ENCODE measurements at regions not wholly inside any gene's neighbourhood (a gene's known extent, or its start where the extent isn't known, plus 50 kb on each side); places are given as distances from the start of the nearest gene placed in this dataset.
A peak's percentile ranks its signal among the peaks of the same experiment; 100 is the strongest.

DNA sequence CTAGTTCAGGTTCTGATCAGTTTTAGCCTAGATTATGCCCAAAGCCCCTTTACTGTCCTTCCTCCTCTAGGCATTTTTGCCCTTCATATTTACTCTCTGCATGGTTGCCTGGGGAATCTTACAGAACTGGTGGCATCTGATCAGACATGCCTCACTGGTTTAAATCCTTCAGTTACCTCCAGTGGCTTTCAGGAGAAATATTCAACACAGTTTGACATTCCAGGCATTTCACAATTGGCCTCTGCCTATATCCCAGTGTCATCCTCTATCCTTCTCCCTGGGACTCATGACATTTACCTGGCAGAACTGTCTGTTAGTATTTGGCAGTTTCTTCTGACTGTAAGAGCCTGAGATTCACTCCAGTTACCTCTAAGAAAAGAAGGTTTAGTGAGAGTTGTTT, 152.9 kb upstream of the MEIS1 start:
- no peak for DNase-seq
- Mint-ChIP-seq H3K4me1 (no peaks in the 10 kb centered on the region), H3K36me3 (ENCODE audit: low read depth) (no peaks in the 10 kb centered on the region), H3K27ac (no peak overlapping the region), H3K9me3 (no peaks in the 10 kb centered on the region), H3K4me3 (no peak overlapping the region), H3K27me3 (no peaks in the 10 kb centered on the region)
- intact Hi-C loops (cut with micrococcal nuclease) = no loop called here

DNA sequence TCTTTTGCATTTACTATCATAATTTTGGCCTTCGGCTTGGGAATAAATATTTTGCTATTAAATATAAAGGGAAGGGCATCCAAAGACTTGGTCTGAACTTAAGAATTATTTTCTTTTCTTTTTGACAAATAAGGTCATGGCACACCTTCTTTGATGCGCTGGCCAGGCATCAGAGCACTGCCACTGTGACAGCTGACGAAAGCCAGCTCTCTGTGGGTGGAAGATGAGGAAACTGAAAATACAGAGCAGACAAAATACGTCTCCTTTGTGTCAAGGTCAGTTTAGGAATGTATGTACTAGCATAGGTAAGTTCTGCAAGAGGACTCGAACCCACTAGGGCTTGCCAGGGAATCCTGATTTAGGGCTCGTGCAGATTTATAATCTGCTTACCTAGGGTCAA, 155.9 kb upstream of the MEIS1 start:
- DNase-seq = no peak
- H3K27me3 Mint-ChIP-seq = no peaks in the 10 kb centered on the region
- no peaks in the 10 kb centered on the region for H3K4me1 Mint-ChIP-seq
- H3K27ac Mint-ChIP-seq = no peak overlapping the region
- H3K36me3 Mint-ChIP-seq (ENCODE audit: low read depth) = no peaks in the 10 kb centered on the region
- no peaks in the 10 kb centered on the region for H3K9me3 Mint-ChIP-seq
- intact Hi-C loops (cut with micrococcal nuclease) = no loop called here
- H3K4me3 Mint-ChIP-seq = no peak overlapping the region

DNA sequence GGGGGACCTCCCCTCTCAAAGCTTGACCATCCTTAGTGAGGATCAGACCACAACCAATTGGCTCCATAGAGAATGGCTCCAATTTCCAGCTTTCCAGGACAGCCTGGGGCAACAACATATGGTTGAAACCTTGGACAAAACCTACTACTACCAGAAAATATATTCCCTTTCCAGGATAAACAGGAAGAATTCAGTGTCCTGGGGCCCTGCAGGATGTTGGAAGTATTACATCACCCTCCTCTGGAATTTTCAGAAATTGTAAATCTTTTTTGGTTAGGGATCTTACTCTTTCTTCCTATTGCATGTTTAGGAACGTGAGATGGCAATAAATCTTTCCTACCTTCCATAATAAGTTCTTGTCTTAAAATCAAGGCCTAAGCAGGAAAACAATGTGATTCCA, 158.9 kb upstream of the MEIS1 start:
- no peak overlapping the region for H3K4me3 Mint-ChIP-seq
- H3K27ac Mint-ChIP-seq = no peak overlapping the region
- no peaks in the 10 kb centered on the region for H3K27me3 Mint-ChIP-seq
- H3K9me3 Mint-ChIP-seq = no peaks in the 10 kb centered on the region
- DNase-seq = peak; percentile 21
- H3K36me3 Mint-ChIP-seq (ENCODE audit: low read depth) = no peaks in the 10 kb centered on the region
- H3K4me1 Mint-ChIP-seq = no peaks in the 10 kb centered on the region
- intact Hi-C loops (cut with micrococcal nuclease) = no loop called here

DNA sequence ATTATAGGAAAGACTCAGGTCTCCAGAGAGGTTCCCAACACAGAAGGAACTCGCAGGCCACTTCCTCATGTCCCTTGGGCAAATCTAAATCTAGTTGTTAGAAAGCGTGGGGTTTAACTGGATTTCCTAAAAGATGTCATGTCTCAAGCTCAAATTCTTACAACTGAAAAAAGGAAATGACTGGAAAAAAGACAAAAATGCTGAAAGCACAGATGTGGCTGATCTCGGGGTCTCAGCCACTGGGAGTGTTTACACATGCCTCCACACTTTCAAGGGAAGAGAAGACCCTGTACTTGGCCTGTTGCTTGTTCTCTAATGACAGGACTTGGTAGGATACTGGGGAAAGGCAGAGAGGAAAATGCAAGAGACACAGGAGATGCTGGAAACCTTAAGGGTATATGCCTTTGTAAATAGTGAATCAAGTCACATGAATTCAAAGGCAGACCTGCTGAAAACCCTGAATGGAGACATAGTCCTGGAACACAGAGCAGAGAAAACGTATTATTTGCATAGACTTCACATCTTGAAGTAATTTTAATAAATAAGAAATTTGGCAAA, 160.9 kb upstream of the MEIS1 start:
- Mint-ChIP-seq H3K9me3 (no peaks in the 10 kb centered on the region), H3K27ac (no peak overlapping the region), H3K36me3 (ENCODE audit: low read depth) (no peaks in the 10 kb centered on the region), H3K4me3 (no peak overlapping the region), H3K27me3 (no peaks in the 10 kb centered on the region), H3K4me1 (no peaks in the 10 kb centered on the region)
- intact Hi-C loops (cut with micrococcal nuclease) = no loop called here
- no peak for DNase-seq

DNA sequence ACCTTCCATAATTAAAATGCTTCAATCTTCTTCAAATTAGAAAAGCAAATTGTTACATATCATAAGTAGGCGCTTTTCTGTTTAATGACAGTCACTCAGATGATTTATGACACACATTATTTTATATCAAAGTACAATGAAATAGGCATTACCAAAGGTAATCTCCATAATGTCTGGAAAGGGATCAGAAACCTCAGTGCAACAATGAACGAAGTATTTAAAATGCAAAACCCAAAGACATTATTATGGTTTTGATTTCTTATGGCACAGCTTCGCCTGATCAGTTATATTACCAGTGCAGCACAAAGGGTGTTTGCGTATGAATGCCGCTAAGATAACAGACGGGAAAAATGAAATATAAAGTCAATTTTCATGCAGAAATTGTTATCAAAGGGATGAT, 162.2 kb upstream of the MEIS1 start:
- intact Hi-C loops (cut with micrococcal nuclease) = no loop called here
- Mint-ChIP-seq H3K27me3 (no peaks in the 10 kb centered on the region), H3K27ac (no peak overlapping the region), H3K9me3 (no peaks in the 10 kb centered on the region), H3K36me3 (ENCODE audit: low read depth) (no peaks in the 10 kb centered on the region), H3K4me3 (no peak overlapping the region), H3K4me1 (no peaks in the 10 kb centered on the region)
- no peak for DNase-seq

DNA sequence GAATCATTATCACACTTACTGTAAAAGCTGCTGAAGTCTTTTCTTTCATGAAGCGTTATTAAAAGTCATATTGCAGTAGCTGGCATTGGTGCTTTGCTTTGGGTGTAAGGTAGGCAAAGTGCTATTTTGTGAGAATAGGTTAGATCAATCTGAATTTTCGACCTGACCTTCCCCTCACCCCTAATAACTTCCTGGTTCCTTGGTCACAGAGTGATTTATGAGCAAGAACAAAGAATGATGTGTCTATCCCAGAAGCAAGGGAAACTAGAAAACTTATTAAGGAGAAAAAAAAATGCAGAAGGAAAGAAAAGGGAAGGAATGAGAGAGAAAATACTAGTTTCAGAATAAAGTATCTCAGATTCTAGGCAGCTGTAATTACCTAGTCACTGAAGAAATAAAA, 163.1 kb upstream of the MEIS1 start:
- no peak overlapping the region for H3K4me3 Mint-ChIP-seq
- DNase-seq = no peak
- H3K36me3 Mint-ChIP-seq (ENCODE audit: low read depth) = no peaks in the 10 kb centered on the region
- no peaks in the 10 kb centered on the region for H3K4me1 Mint-ChIP-seq
- intact Hi-C loops (cut with micrococcal nuclease) = no loop called here
- no peaks in the 10 kb centered on the region for H3K27me3 Mint-ChIP-seq
- H3K9me3 Mint-ChIP-seq = no peaks in the 10 kb centered on the region
- H3K27ac Mint-ChIP-seq = no peak overlapping the region

DNA sequence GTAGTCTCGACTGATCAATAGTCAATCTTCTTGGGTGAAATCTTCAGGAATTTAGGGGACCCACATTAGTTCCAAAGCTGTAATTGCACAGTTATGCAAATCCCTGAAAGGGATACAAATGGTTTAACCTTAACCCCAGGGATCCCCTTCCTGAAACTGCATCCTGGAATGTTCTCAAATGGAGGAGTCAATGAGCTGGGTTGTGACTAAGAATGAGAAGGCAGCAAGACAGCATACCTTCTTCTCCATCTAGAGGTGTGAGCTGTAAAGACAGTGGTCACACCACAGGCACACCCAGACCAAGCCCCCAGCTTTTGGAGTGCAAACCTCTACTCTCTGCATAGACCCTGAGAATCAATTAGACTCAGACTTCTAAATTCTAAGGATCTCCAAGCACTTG, 164.7 kb upstream of the MEIS1 start:
- H3K36me3 Mint-ChIP-seq (ENCODE audit: low read depth) = no peaks in the 10 kb centered on the region
- no peak for DNase-seq
- intact Hi-C loops (cut with micrococcal nuclease) = no loop called here
- no peaks in the 10 kb centered on the region for H3K9me3 Mint-ChIP-seq
- H3K4me3 Mint-ChIP-seq = no peak overlapping the region
- no peaks in the 10 kb centered on the region for H3K4me1 Mint-ChIP-seq
- H3K27ac Mint-ChIP-seq = no peak overlapping the region
- no peaks in the 10 kb centered on the region for H3K27me3 Mint-ChIP-seq

DNA sequence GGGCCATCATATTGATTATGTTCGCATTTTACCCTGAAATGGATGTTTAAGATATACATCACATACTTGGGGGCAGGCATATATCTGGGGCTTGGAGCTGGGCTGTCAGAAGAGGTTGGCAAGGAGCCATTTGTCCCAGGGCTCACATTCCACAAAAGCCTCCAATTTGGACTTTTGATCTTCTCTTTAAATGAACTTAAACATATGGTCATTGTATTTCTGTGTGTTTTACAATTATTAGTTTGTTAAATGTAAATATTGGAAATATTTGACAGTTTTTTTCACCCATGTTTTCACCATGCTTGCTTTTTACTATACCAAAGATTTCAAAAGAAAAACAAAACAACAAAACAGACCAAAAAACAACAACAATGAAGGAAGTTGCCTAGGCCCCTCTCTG, 165.8 kb upstream of the MEIS1 start:
- Mint-ChIP-seq H3K27ac (no peak overlapping the region), H3K4me1 (no peaks in the 10 kb centered on the region), H3K27me3 (no peaks in the 10 kb centered on the region), H3K9me3 (no peaks in the 10 kb centered on the region), H3K36me3 (ENCODE audit: low read depth) (no peaks in the 10 kb centered on the region), H3K4me3 (no peak overlapping the region)
- intact Hi-C loops (cut with micrococcal nuclease) = no loop called here
- DNase-seq = no peak

DNA sequence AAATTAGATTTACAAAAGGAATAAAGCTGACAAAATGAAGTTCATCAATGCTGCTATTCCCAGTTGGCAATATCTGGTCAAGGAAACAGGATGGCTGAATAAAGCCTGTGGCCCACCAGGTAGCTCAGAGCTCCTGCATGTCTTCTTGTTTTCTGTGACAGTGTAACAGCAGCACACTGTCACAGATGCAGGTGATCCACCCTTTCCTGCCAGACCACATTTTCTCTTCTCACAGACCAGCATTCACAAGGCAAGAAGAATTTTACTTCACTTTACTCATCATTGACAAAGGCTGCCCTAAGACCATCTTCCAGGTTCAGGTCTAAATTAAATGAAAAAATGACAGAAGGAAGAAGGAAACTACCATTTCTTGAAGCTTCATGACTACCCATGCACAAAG, 166.2 kb upstream of the MEIS1 start:
- Mint-ChIP-seq H3K4me1 (no peaks in the 10 kb centered on the region), H3K4me3 (no peak overlapping the region), H3K27me3 (no peaks in the 10 kb centered on the region), H3K36me3 (ENCODE audit: low read depth) (no peaks in the 10 kb centered on the region), H3K9me3 (no peaks in the 10 kb centered on the region), H3K27ac (no peak overlapping the region)
- no peak for DNase-seq
- intact Hi-C loops (cut with micrococcal nuclease) = no loop called here

DNA sequence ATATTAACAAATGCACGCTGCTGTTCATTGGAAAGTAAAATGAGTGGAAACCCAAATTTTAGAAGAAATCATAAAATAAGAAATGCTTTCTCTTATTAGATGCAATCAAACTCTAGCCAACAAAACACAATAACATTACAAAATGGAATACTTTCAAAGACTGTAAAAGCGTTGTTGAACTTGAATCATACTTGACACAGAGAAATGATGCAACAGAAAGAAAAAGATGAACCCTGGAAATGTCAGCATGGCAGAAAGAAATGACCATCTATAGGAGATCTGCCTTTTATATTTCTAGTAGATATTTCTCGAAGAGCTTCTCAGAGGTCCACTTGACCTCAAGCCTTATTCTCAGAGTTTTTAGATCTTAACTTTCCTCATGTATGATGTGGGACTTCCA, 170.6 kb upstream of the MEIS1 start:
- Mint-ChIP-seq H3K4me1 (no peaks in the 10 kb centered on the region), H3K36me3 (ENCODE audit: low read depth) (no peaks in the 10 kb centered on the region), H3K27me3 (no peaks in the 10 kb centered on the region), H3K4me3 (no peak overlapping the region), H3K9me3 (no peaks in the 10 kb centered on the region), H3K27ac (no peak overlapping the region)
- DNase-seq = no peak
- intact Hi-C loops (cut with micrococcal nuclease) = no loop called here

DNA sequence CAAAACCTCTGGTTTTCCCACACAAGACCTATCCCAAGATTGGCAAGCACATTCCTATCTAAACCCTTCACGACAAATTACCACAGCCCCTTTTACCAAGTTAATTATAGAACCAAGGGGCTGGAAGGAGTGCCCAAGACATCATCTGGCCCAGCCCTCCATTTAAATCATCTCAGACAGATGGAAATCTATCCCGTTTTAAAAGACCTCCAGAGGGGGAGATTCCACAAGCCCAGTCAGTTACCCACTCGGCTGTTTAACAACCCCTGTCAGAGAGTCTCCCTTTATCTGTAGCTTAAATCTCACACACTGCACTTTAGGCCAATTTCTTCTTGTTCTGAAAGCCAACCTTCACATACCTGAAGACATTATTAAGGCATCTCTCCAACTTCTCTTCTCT, 179.1 kb upstream of the MEIS1 start:
- no peak for DNase-seq
- intact Hi-C loops (cut with micrococcal nuclease) = no loop called here
- no peaks in the 10 kb centered on the region for H3K27me3 Mint-ChIP-seq
- no peaks in the 10 kb centered on the region for H3K9me3 Mint-ChIP-seq
- no peaks in the 10 kb centered on the region for H3K4me1 Mint-ChIP-seq
- no peak overlapping the region for H3K27ac Mint-ChIP-seq
- no peaks in the 10 kb centered on the region for H3K36me3 Mint-ChIP-seq (ENCODE audit: low read depth)
- no peak overlapping the region for H3K4me3 Mint-ChIP-seq

DNA sequence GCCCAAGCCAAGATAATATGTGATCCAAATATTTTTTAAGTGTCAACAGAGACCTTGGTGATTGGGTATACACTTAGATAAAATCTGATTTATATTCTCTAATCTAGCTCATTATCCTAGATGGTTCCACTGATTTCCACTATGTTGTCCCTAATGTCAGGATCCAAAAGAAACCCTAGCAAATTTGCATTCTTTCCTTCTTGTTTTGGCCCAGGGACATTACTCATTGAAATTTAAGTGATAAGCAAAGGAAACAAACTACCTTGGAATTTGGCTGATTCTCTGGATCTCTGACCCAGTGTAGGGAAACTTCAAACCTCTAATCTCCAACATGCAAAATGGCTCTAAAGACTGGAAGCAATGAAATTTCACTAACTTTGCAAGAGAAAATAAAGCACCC, 179.8 kb upstream of the MEIS1 start:
- Mint-ChIP-seq H3K27ac (no peak overlapping the region), H3K4me1 (no peaks in the 10 kb centered on the region), H3K27me3 (no peaks in the 10 kb centered on the region), H3K9me3 (no peaks in the 10 kb centered on the region), H3K36me3 (ENCODE audit: low read depth) (no peaks in the 10 kb centered on the region), H3K4me3 (no peak overlapping the region)
- DNase-seq = no peak
- intact Hi-C loops (cut with micrococcal nuclease) = no loop called here

DNA sequence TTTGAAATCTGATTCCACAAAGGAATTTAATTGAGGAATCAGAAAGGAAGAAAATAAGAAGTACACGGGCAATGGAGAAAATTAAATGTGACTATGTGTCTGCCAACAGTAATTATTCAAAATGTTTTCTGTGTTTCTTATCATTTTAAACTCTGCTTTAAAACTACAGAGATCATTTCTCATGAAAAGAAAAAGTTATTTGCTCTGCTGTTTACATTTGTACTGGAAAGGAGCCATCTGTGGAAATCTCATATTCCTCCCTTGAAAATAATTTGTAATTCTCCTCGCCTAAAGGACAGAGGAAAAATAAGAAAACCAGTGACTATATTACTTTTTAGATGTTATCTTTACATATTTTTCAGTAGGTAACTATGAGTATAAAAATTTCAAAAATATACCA, 181.9 kb upstream of the MEIS1 start:
- Mint-ChIP-seq H3K27ac (no peak overlapping the region), H3K27me3 (no peaks in the 10 kb centered on the region), H3K9me3 (no peaks in the 10 kb centered on the region), H3K4me1 (no peaks in the 10 kb centered on the region), H3K4me3 (no peak overlapping the region), H3K36me3 (ENCODE audit: low read depth) (no peaks in the 10 kb centered on the region)
- no peak for DNase-seq
- intact Hi-C loops (cut with micrococcal nuclease) = no loop called here

DNA sequence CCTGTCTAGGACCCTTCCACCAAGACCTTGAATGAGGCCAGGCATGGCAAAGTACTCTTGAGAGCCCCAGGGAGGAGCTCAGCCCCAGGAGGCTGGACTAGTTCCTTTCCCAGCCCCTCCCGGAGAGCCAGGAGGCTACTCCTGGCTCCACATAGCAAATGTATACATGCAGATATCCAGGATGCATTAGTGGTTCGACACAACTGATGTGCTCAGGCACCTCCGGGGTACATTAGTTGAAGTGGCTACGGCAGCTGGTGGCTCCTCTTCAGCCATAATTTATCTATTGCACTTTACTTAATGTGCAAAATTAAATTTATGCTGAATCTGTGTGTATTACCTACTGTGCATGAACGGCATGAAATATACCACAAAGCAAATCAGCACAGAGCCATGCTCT, 182.8 kb upstream of the MEIS1 start:
- no peaks in the 10 kb centered on the region for H3K9me3 Mint-ChIP-seq
- no peak for DNase-seq
- no peak overlapping the region for H3K4me3 Mint-ChIP-seq
- no peaks in the 10 kb centered on the region for H3K36me3 Mint-ChIP-seq (ENCODE audit: low read depth)
- intact Hi-C loops (cut with micrococcal nuclease) = no loop called here
- H3K27me3 Mint-ChIP-seq = no peaks in the 10 kb centered on the region
- no peaks in the 10 kb centered on the region for H3K4me1 Mint-ChIP-seq
- no peak overlapping the region for H3K27ac Mint-ChIP-seq

DNA sequence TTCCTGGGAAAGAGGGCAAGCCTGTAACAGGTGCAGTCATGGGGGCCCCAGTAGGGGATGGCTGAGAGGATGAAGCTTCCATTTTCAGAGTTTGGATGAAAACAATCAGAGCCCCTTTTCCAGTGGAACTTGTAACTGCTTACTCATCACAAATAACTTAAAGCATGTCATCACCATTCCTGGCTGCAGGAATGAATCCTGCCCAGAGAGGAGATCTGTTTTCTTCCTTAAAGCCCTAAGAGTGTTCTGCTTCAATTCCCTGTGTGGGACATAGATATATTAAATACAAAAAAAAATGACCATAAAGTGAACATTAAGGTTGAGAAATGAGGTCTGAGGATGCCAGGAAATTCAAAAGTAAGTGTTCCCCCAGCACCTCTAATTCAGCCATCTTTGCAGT, 183.4 kb upstream of the MEIS1 start:
- DNase-seq = no peak
- no peak overlapping the region for H3K4me3 Mint-ChIP-seq
- H3K4me1 Mint-ChIP-seq = no peaks in the 10 kb centered on the region
- intact Hi-C loops (cut with micrococcal nuclease) = no loop called here
- no peak overlapping the region for H3K27ac Mint-ChIP-seq
- no peaks in the 10 kb centered on the region for H3K9me3 Mint-ChIP-seq
- H3K27me3 Mint-ChIP-seq = no peaks in the 10 kb centered on the region
- no peaks in the 10 kb centered on the region for H3K36me3 Mint-ChIP-seq (ENCODE audit: low read depth)

All from activated CD4-positive, alpha-beta T cell treated with anti-CD3 and anti-CD28 coated beads, Interleukin-2, amount 10 ng/mL, durations not matched to agents 24 days and 14 days (primary cell).